ENCODE measurements at regions not wholly inside any gene's neighbourhood (a gene's known extent, or its start where the extent isn't known, plus 50 kb on each side); places are given as distances from the start of the nearest gene placed in this dataset. TPM values are rescaled to one million over a fixed set of nuclear protein-coding genes. Genes with fewer than 3 reads are reported as not detected.

DNA sequence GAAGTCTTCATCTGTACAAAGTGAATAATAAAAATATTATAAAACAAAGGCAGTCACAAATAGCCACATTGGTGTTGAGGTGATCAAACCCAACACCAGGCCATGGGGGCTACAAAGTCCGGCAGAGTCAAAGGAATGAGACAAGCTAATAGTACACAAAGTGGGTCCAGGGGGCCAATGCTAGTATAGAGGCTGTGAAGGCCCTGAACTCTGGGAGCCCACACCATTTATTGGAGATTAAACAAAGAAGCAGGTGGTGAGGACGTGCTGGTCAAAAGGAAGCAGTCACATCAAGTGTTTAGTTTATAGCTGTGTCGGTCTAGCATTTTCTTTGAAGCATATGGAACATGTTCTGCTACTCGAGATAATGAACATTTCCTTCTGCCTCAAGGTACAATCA, 58.6 kb upstream of the CCT8L2 start (continued):
- TF ChIP-seq STAT1 (IDR thresholded peaks at IDR 0.05; ENCODE audit: unreplicated experiment) (no peak), JUNB (IDR thresholded peaks at IDR 0.05; ENCODE audit: unreplicated experiment) (no peak), CREB1 (CRISPR knock-in tag; IDR thresholded peaks at IDR 0.05; ENCODE audit: low read depth) (no peak)

Small RNAs in the stretch of these regions (small RNA-seq; reads per million reads assigned to genes)
- not detected for gene PARP4P3 (ENCODE audit: low replicate concordance)

Measured in GM23338 (cell line).